Ectodermal cell (in vitro differentiated cells): ENCODE measurements at regions not wholly inside any gene's neighbourhood (a gene's known extent, or its start where the extent isn't known, plus 50 kb on each side); places are given as distances from the start of the nearest gene placed in this dataset.

ENCODE experiments used
- H3K27ac ChIP-seq: 2 replicates; pipeline ENCODE4 v1.7.0; 2013; ENCODE audit warnings: mild to moderate bottlenecking, low read depth, low read length; ENCODE audit not compliant: insufficient read depth, poor library complexity, severe bottlenecking
- H3K27me3 ChIP-seq: 2 replicates; pipeline ENCODE4 v1.7.0; 2013; ENCODE audit warnings: mild to moderate bottlenecking, low read length; ENCODE audit not compliant: insufficient read depth, control insufficient read depth, poor library complexity, severe bottlenecking
- H3K36me3 ChIP-seq: one replicate; pipeline ENCODE4 v1.7.0; 2013; ENCODE audit warnings: low read length; ENCODE audit not compliant: control insufficient read depth, insufficient read depth
- H3K4me1 ChIP-seq: one replicate; pipeline ENCODE4 v1.7.0; 2013; ENCODE audit warnings: low read length; ENCODE audit not compliant: control insufficient read depth, insufficient read depth
- H3K4me3 ChIP-seq: 2 replicates; pipeline ENCODE4 v1.7.0; 2013; ENCODE audit warnings: low read depth, low read length, control low read depth; ENCODE audit not compliant: insufficient read depth
- H3K9me3 ChIP-seq: 2 replicates; pipeline ENCODE4 v1.7.0; 2013; ENCODE audit warnings: mild to moderate bottlenecking, low read length, moderate library complexity; ENCODE audit not compliant: control insufficient read depth
- WGBS, 2 experiments: methylation state at CpG; one replicate each; pipeline ENCODE4 v1.1.7; 2013; ENCODE audit warnings: missing lambda C conversion rate in 2 of 2; 5-methylcytosine and 5-hydroxymethylcytosine counted together

- no peaks in the 10 kb centered on the region for H3K27me3 ChIP-seq
- 95 to 96% methylated on average over 2 of the region's 2 CpGs for WGBS, 2 experiments
- no peaks in the 10 kb centered on the region for H3K36me3 ChIP-seq
- H3K4me1 ChIP-seq, result no peaks in the 10 kb centered on the region
- no peak overlapping the region for H3K4me3 ChIP-seq
- H3K9me3 ChIP-seq, result no peaks in the 10 kb centered on the region
- no peak overlapping the region for H3K27ac ChIP-seq
Measured at GRCh38 chr5:93208141-93208751, 372.8 kb downstream of the NR2F1-AS1 start.

- no peaks in the 10 kb centered on the region for H3K36me3 ChIP-seq
- H3K4me1 ChIP-seq, result no peaks in the 10 kb centered on the region
- no peak overlapping the region for H3K4me3 ChIP-seq
- H3K27me3 ChIP-seq, result no peaks in the 10 kb centered on the region
- 89 to 94% methylated on average over 3 of the region's 3 CpGs for WGBS, 2 experiments
- no peaks in the 10 kb centered on the region for H3K9me3 ChIP-seq
- no peak overlapping the region for H3K27ac ChIP-seq
Measured at GRCh38 chr5:93206203-93206602, 374.8 kb downstream of the NR2F1-AS1 start.

- Histone ChIP-seq H3K4me3 (no peak overlapping the region), H3K36me3 (no peaks in the 10 kb centered on the region), H3K9me3 (no peaks in the 10 kb centered on the region), H3K4me1 (no peaks in the 10 kb centered on the region), H3K27ac (no peak overlapping the region), H3K27me3 (no peaks in the 10 kb centered on the region)
- 94% methylated on average over 5 of the region's 5 CpGs for WGBS, 2 experiments
Measured at GRCh38 chr5:93201061-93201460, 380.0 kb downstream of the NR2F1-AS1 start.

- 87 to 100% methylated on average over 1 of the region's 1 CpG for WGBS, 2 experiments
- Histone ChIP-seq H3K4me1 (no peaks in the 10 kb centered on the region), H3K4me3 (no peak overlapping the region), H3K36me3 (no peaks in the 10 kb centered on the region), H3K27me3 (no peaks in the 10 kb centered on the region), H3K9me3 (no peaks in the 10 kb centered on the region), H3K27ac (no peak overlapping the region)
Measured at GRCh38 chr5:93196986-93197385, 384.0 kb downstream of the NR2F1-AS1 start.

- WGBS, 2 experiments, result 88 to 90% methylated on average over 4 to 7 of the region's 7 CpGs
- Histone ChIP-seq H3K27ac (no peak overlapping the region), H3K27me3 (no peaks in the 10 kb centered on the region), H3K4me3 (no peak overlapping the region), H3K36me3 (no peaks in the 10 kb centered on the region), H3K4me1 (no peaks in the 10 kb centered on the region), H3K9me3 (no peaks in the 10 kb centered on the region)
Measured at GRCh38 chr5:93193431-93194347, 387.3 kb downstream of the NR2F1-AS1 start.

- 90 to 91% methylated on average over 2 of the region's 2 CpGs for WGBS, 2 experiments
- Histone ChIP-seq H3K27ac (no peak overlapping the region), H3K4me3 (no peak overlapping the region)
Measured at GRCh38 chr5:93192683-93193082, 388.3 kb downstream of the NR2F1-AS1 start.

GRCh38 chr5:93192087-93192486 lies 388.9 kb downstream of the NR2F1-AS1 start:
- Histone ChIP-seq H3K36me3 (no peaks in the 10 kb centered on the region), H3K9me3 (no peaks in the 10 kb centered on the region), H3K4me1 (no peaks in the 10 kb centered on the region), H3K27me3 (no peaks in the 10 kb centered on the region), H3K4me3 (no peak overlapping the region), H3K27ac (no peak overlapping the region)
- WGBS, 2 experiments, result 87 to 100% methylated on average over 2 of the region's 2 CpGs

More at GRCh38 chr5:93192683-93193082, 388.3 kb downstream of the NR2F1-AS1 start:
- no peaks in the 10 kb centered on the region for H3K4me1 ChIP-seq
- H3K36me3 ChIP-seq, result no peaks in the 10 kb centered on the region
- no peaks in the 10 kb centered on the region for H3K9me3 ChIP-seq
- H3K27me3 ChIP-seq, result no peaks in the 10 kb centered on the region

GRCh38 chr5:93191035-93191817 lies 389.8 kb downstream of the NR2F1-AS1 start:
- no peaks in the 10 kb centered on the region for H3K9me3 ChIP-seq
- H3K4me3 ChIP-seq, result no peak overlapping the region
- no peak overlapping the region for H3K27ac ChIP-seq
- WGBS, 2 experiments, result 89 to 90% methylated on average over 10 of the region's 11 CpGs
- no peaks in the 10 kb centered on the region for H3K36me3 ChIP-seq
- no peaks in the 10 kb centered on the region for H3K4me1 ChIP-seq
- no peaks in the 10 kb centered on the region for H3K27me3 ChIP-seq

- Histone ChIP-seq H3K9me3 (no peaks in the 10 kb centered on the region), H3K4me3 (no peak overlapping the region), H3K4me1 (no peaks in the 10 kb centered on the region), H3K36me3 (no peaks in the 10 kb centered on the region), H3K27me3 (no peaks in the 10 kb centered on the region), H3K27ac (no peak overlapping the region)
- 78 to 90% methylated on average over 2 of the region's 2 CpGs for WGBS, 2 experiments
Measured at GRCh38 chr5:93189707-93190120, 391.3 kb downstream of the NR2F1-AS1 start.
